Activated T-helper 2 cell treated with anti-CD3 and anti-CD28 coated beads, Interferon-gamma antibody, Interleukin-2, Interleukin-4, amounts not matched to agents 10 μg/mL and 5 μg/mL and 100 μg/mL, durations not matched to agents 14 hours and 24 hours and 36 hours (primary cell): ENCODE measurements at regions not wholly inside any gene's neighbourhood (a gene's known extent, or its start where the extent isn't known, plus 50 kb on each side); places are given as distances from the start of the nearest gene placed in this dataset.

Experiments
- DNase-seq: peaks from one replicate; pipeline ENCODE4 v3.0.0; 2021; ENCODE audit warnings: low spot score
- H3K27ac Mint-ChIP-seq: one replicate; pipeline ENCODE4 v1.8.0; 2021; ENCODE audit warnings: mixed read lengths
- H3K27me3 Mint-ChIP-seq: one replicate; pipeline ENCODE4 v1.8.0; 2021; ENCODE audit warnings: low read depth, mixed read lengths
- H3K36me3 Mint-ChIP-seq: one replicate; pipeline ENCODE4 v1.8.0; 2021; ENCODE audit warnings: low read depth, mixed read lengths
- H3K4me1 Mint-ChIP-seq: one replicate; pipeline ENCODE4 v1.8.0; 2021; ENCODE audit warnings: low read depth, mixed read lengths
- H3K4me3 Mint-ChIP-seq: one replicate; pipeline ENCODE4 v1.8.0; 2021; ENCODE audit warnings: low read depth, mild to moderate bottlenecking, moderate library complexity, mixed read lengths
- H3K9me3 Mint-ChIP-seq: one replicate; pipeline ENCODE4 v1.8.0; 2021; ENCODE audit warnings: mixed read lengths
- intact Hi-C: fragments of 100-400 bp; cut with micrococcal nuclease; formaldehyde crosslinking; loops from one replicate; pipeline ENCODE4 v1.15.1; 2023

DNA sequence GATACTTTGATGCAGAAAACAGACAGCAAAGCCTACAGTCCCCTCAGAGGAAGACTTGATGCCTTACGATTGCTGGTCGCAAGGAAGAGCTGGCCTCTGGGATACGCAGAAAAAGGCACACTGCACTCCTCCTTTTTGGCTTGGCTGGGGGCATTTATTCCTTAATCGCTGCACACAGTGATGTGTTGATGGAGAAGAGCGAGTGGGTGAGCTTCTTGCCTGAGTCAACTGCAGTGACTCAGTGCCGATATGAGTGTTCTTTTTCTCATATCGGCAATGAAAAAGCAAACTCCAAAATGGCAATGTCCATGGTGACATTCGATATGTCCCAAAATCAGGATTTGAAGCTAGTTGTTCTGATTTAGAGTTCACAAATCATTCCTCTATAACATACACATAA is 794.8 kb downstream of the HACE1 start:
- no peak for DNase-seq
- H3K27ac Mint-ChIP-seq, result no peak overlapping the region
- no peaks in the 10 kb centered on the region for H3K4me1 Mint-ChIP-seq
- intact Hi-C loops, result no loop called here
- H3K4me3 Mint-ChIP-seq, result no peak overlapping the region
- no peaks in the 10 kb centered on the region for H3K27me3 Mint-ChIP-seq
- no peaks in the 10 kb centered on the region for H3K9me3 Mint-ChIP-seq
- no peaks in the 10 kb centered on the region for H3K36me3 Mint-ChIP-seq

GRCh38 chr6:104050455-104050854 is 809.3 kb downstream of the HACE1 start:
- no peak for DNase-seq
- Mint-ChIP-seq H3K4me3 (no peak overlapping the region), H3K36me3 (no peaks in the 10 kb centered on the region), H3K9me3 (no peaks in the 10 kb centered on the region), H3K4me1 (no peaks in the 10 kb centered on the region), H3K27me3 (no peaks in the 10 kb centered on the region), H3K27ac (no peak overlapping the region)
- intact Hi-C loops, result no loop called here

- no peaks in the 10 kb centered on the region for H3K4me1 Mint-ChIP-seq
Observed at GRCh38 chr6:104046426-104046825, 813.3 kb downstream of the HACE1 start.

GRCh38 chr6:104031346-104031745 is 828.4 kb downstream of the HACE1 start:
- intact Hi-C loops, result no loop called here
- Mint-ChIP-seq H3K36me3 (no peaks in the 10 kb centered on the region), H3K4me3 (no peak overlapping the region), H3K27me3 (no peaks in the 10 kb centered on the region), H3K4me1 (no peaks in the 10 kb centered on the region), H3K9me3 (no peaks in the 10 kb centered on the region), H3K27ac (no peak overlapping the region)
- no peak for DNase-seq

More at GRCh38 chr6:104046426-104046825, 813.3 kb downstream of the HACE1 start:
- H3K9me3 Mint-ChIP-seq, result peaks cover 10% of the 10 kb centered on the region
- H3K4me3 Mint-ChIP-seq, result no peak overlapping the region
- intact Hi-C loops, result no loop called here
- no peak for DNase-seq
- no peaks in the 10 kb centered on the region for H3K36me3 Mint-ChIP-seq
- no peaks in the 10 kb centered on the region for H3K27me3 Mint-ChIP-seq
- no peak overlapping the region for H3K27ac Mint-ChIP-seq

DNA sequence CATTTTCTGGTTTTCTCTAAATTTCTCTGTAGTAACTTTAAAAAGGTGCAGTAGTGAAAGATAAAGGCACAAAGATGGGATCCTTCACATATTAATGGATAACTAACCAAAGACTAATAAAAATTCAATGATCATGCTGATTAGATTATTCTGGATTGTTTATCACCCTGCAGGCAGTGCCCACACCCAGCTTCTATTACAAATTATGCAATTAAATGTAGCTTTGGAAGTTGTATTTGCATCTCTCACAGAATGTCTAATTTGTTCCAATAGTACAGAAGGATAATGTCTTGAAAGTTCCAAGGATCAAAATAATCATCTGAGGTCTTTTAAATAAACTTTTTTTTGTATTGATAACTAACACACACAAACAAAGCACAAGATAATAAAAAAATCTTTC is 837.6 kb downstream of the HACE1 start:
- Mint-ChIP-seq H3K36me3 (no peaks in the 10 kb centered on the region), H3K27me3 (no peaks in the 10 kb centered on the region), H3K4me1 (no peaks in the 10 kb centered on the region), H3K9me3 (no peaks in the 10 kb centered on the region), H3K27ac (no peak overlapping the region), H3K4me3 (no peak overlapping the region)
- intact Hi-C loops, result no loop called here
- no peak for DNase-seq

DNA sequence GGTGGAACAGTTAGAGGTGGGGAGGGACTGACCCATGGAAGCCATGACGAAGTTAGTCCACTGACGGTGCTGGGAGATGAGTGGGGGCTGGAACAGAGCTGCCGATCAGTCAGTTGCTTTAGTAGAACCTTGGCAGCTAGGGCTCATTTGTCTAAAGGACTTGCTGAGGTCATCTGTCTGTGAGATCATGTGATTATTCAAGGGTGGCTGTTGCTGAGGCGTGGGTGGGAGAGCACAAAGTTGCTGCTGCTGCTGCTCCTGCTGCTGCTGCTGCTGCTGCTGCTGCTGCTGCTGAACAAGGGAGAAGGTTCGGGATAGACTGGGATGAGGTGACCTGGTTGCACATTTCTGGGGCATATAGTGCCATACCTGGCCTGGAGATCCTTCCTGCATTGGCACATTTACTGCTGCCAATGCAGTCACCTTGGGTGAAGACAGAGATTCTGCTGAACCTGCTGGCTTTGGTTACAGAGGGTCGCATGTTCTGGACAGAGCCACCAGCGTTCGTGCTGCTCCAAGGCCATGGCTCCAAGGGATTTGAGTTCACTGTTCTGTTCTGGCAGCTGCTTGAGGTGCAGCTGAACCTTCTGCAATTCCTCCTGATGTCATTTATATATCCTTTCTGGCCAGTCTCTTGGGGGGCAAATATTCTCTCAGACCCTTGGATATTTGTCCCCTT is 840.5 kb downstream of the HACE1 start:
- Mint-ChIP-seq H3K9me3 (no peaks in the 10 kb centered on the region), H3K4me3 (no peak overlapping the region), H3K27me3 (no peaks in the 10 kb centered on the region), H3K36me3 (no peaks in the 10 kb centered on the region), H3K4me1 (no peaks in the 10 kb centered on the region), H3K27ac (no peak overlapping the region)
- intact Hi-C loops, result no loop called here
- no peak for DNase-seq

- H3K27ac Mint-ChIP-seq, result no peak overlapping the region
- no peaks in the 10 kb centered on the region for H3K27me3 Mint-ChIP-seq
- no peaks in the 10 kb centered on the region for H3K36me3 Mint-ChIP-seq
- no peak for DNase-seq
- intact Hi-C loops, result no loop called here
- H3K9me3 Mint-ChIP-seq, result no peaks in the 10 kb centered on the region
- H3K4me3 Mint-ChIP-seq, result no peak overlapping the region
- no peaks in the 10 kb centered on the region for H3K4me1 Mint-ChIP-seq
Observed at GRCh38 chr6:104017410-104018381, 842.0 kb downstream of the HACE1 start.

DNA sequence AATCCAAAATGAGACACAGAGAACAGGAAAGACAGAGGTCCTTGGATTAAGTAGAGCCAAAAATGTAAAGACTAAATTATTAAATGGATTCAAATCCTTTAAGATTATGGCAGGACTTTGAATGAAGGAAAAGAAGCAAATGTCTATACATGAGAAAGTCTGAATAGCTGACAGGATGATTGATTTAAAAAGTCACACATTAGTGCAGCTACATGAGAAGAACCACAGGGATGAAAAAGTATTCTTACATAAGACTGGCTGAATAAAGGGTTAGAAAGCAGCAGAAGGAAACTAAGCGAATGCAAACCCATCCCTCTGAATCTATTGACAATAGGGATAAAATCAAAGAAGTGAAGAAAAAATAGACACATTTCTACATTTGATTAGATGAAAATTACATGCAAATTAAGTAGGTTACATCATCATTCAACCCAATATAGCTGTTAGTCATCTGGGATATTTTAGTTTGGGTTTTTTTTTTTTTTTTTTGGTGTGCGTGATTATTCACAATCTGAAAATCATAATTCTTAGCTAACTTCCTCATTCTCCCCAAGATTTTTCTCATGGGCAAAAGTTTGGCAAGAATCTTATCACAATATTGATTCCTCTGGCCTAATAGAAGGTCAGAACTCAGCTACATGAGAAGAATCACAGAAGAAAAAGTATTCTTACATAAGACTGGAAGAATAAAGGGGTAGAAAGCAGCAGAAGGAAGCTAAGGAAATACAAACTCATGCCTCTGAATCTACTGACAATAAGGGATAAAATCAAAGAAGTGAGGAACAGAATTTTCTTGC is 845.4 kb downstream of the HACE1 start:
- Mint-ChIP-seq H3K27me3 (no peaks in the 10 kb centered on the region), H3K4me1 (no peaks in the 10 kb centered on the region), H3K27ac (no peak overlapping the region), H3K4me3 (no peak overlapping the region), H3K9me3 (no peaks in the 10 kb centered on the region), H3K36me3 (no peaks in the 10 kb centered on the region)
- intact Hi-C loops, result no loop called here
- no peak for DNase-seq

- intact Hi-C loops, result no loop called here
- Mint-ChIP-seq H3K4me3 (no peak overlapping the region), H3K4me1 (no peaks in the 10 kb centered on the region), H3K36me3 (no peaks in the 10 kb centered on the region), H3K27ac (no peak overlapping the region), H3K9me3 (no peaks in the 10 kb centered on the region), H3K27me3 (no peaks in the 10 kb centered on the region)
- DNase-seq, result no peak
Observed at GRCh38 chr6:104013312-104013971, 846.3 kb downstream of the HACE1 start.

DNA sequence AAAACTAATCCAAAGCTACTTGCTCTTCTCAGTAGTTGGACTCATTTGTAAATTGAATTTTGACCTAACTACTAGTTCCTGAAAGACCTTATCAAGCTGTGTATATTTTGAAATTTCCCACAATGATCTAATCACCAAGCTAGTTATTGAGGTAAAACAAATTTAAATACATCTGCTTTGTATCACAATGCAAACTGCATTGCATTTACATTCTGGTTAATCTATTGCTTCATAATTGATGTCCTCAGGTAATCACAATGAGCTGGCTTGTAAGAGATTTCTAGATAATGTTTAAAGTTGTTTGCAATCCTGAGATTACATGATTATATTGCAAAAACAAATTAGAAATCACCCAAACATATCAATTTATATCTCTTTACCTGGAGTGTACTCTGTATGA is 848.8 kb downstream of the HACE1 start:
- no peaks in the 10 kb centered on the region for H3K36me3 Mint-ChIP-seq
- H3K4me3 Mint-ChIP-seq, result no peak overlapping the region
- no peaks in the 10 kb centered on the region for H3K9me3 Mint-ChIP-seq
- H3K27me3 Mint-ChIP-seq, result no peaks in the 10 kb centered on the region
- no peak for DNase-seq
- no peak overlapping the region for H3K27ac Mint-ChIP-seq
- intact Hi-C loops, result no loop called here
- no peaks in the 10 kb centered on the region for H3K4me1 Mint-ChIP-seq

DNA sequence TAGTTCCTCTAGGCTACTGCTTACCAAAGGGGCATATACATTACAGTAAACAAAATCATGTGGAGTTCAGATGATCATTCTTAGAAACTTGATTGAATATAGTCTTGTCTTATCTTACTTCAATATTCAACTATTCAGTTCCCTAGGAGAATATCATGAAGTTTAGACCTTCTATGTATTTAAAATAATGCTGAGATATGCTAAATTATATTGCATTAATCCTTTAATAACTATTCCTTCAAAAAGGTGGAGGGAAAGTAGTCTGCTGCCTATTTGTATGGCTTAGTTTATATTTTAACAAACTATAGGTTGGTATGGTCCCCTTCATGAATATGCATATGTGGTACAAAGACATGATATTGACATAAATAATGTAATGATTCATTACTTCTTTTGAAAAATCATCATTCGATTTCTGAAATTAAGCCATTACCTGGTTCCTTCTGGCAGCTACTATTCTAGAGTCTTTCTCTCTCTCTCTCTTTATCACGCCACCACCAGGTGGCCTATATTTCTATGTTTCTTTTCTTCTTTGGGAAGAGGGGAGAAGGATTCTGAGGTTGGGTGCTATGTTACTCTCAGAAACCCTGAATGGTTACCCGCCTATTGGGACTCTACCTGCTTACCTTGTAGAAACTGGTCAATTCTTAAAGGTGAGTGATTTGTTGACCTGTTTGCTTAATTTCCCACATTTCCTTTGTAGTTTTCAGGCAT is 855.8 kb downstream of the HACE1 start:
- Mint-ChIP-seq H3K9me3 (no peaks in the 10 kb centered on the region), H3K4me1 (no peaks in the 10 kb centered on the region), H3K27ac (no peak overlapping the region), H3K4me3 (no peak overlapping the region), H3K36me3 (no peaks in the 10 kb centered on the region), H3K27me3 (no peaks in the 10 kb centered on the region)
- intact Hi-C loops, result no loop called here
- DNase-seq, result no peak

- Mint-ChIP-seq H3K9me3 (no peaks in the 10 kb centered on the region), H3K36me3 (no peaks in the 10 kb centered on the region), H3K4me1 (no peaks in the 10 kb centered on the region), H3K4me3 (no peak overlapping the region), H3K27ac (no peak overlapping the region), H3K27me3 (no peaks in the 10 kb centered on the region)
- intact Hi-C loops, result no loop called here
- no peak for DNase-seq
Observed at GRCh38 chr6:103995571-103995970, 864.1 kb downstream of the HACE1 start.
